WI38 (cell line): ENCODE measurements at regions not wholly inside any gene's neighbourhood (a gene's known extent, or its start where the extent isn't known, plus 50 kb on each side); places are given as distances from the start of the nearest gene placed in this dataset.

Source experiments
- H3K4me3 ChIP-seq: 2 replicates; pipeline ENCODE4 v1.5.1; 2011; ENCODE audit warnings: low read depth, mild to moderate bottlenecking, control low read depth, low read length
- CTCF ChIP-seq: IDR thresholded peaks from 2 replicates; pipeline ENCODE4 v1.5.1; 2012; ENCODE audit warnings: low read depth, mild to moderate bottlenecking, control low read depth, low read length

DNA sequence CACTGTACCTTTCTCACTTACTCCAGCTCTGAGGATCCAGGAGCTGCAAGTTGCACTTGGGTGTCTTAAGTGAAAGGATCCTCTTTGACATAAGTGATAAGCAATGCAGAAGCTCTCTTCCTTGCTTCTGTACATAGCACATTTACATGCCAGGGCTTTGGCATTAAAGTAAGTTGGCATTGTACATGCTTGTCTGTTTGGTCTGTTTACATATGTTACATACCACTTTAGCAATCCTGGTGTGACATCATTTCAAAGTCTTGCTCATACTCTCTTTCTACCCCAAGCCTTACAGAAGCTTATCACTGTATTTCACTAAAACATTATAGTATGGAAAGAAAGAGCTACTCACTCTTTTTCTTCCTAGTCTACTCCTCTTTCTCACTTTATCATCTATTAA is 2548.3 kb downstream of the ARAP2 start:
- no peak overlapping the region for H3K4me3 ChIP-seq
- TF ChIP-seq CTCF, result no peak

DNA sequence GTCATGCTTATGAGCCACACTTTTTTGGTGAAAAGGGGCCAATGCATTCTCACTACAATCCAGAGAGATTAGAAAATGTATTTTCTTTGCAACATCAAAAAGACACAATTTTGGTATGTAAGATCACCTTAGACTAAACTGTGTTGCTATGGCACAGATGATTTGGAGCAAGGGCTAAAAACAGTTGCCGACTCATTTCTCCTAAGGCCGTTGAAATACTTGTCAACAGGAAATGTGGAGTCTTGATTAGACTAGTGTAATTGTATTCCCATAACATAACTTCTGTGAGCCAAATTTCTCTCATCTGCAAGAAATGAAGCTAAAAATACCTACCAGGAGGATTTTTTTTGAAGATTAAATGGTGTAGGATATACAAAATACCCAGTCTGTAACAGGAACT is 2547.7 kb downstream of the ARAP2 start:
- no peak overlapping the region for H3K4me3 ChIP-seq
- no peak for TF ChIP-seq CTCF

DNA sequence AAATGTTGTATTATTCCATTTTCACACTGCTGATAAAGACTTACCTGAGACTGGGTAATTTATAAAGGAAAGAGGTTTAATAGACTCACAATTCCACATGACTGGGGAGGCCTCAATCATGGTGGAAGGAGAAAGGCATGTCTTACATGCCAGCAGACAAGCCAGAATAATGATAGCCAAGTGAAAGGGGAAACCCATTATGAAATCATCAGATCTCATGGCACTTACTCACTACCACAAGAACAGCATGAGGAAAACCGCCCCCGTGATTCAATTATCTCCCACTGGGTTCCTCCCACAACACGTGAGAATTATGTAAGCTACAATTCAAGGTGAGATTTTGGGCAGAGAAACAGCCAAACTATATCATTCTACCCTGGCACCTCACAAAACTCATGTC is 2535.1 kb downstream of the ARAP2 start:
- no peak for TF ChIP-seq CTCF
- no peak overlapping the region for H3K4me3 ChIP-seq

DNA sequence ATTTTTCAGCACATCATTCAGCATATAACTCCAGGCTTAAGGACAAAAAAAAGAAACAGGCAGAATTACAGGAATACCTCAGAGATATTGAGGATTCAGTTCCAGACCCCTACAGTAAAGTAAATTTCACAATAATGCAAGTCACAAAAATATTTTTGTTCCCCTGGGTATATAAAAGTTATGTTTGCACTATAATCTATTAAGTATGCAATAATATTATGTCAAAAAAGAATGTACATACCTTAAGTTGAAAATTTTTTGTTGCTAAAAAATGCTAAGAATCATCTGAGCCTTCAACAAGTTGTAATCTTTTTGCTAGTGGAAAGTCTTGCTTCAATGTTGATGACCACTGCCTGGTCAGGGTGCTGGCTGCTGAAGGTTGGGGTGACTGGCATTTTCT is 2532.5 kb downstream of the ARAP2 start:
- no peak for TF ChIP-seq CTCF
- H3K4me3 ChIP-seq, result no peak overlapping the region

GRCh38 chr4:33714971-33715370 is 2529.3 kb downstream of the ARAP2 start:
- no peak for TF ChIP-seq CTCF

GRCh38 chr4:33715841-33716395 is 2528.4 kb downstream of the ARAP2 start:
- no peak overlapping the region for H3K4me3 ChIP-seq
- no peak for TF ChIP-seq CTCF

More at GRCh38 chr4:33714971-33715370, 2529.3 kb downstream of the ARAP2 start:
- no peak overlapping the region for H3K4me3 ChIP-seq

DNA sequence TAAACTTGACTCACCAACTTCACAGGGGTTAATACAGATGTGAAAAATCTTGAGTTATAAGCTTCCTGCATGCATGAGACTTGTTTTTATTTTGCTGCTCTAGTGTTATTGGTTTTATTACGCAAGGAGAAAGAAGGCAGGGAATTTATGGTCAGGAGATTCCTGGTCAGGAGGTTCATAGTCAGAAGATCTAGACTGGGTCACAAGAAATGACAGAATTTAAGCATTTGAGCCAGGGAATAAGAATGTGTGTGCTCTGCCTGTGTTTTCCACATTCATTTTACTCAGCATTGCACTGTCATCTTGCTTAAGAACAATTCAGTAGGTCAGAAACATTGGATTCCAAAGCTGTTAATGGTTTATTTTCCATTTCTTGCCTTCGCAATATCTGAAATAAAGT is 2522.1 kb downstream of the ARAP2 start:
- H3K4me3 ChIP-seq, result no peak overlapping the region
- TF ChIP-seq CTCF, result no peak
